Effector memory CD8-positive, alpha-beta T cell (primary cell): ENCODE measurements at regions not wholly inside any gene's neighbourhood (a gene's known extent, or its start where the extent isn't known, plus 50 kb on each side); places are given as distances from the start of the nearest gene placed in this dataset.
"Not testable (repeated sequence)": the region's sequence is repeated elsewhere in the genome, so short reads cannot be mapped to it uniquely, and the experiment has no call there.

Experiments
- ATAC-seq: fragments of 150-1000 bp; cut with Tn5 transposase; replicated peaks from 2 replicates; pipeline ENCODE4 v1.10.0; 2021; ENCODE audit warnings: mild to moderate bottlenecking, moderate library complexity
- DNase-seq, 3 experiments: peaks; one replicate each; pipeline ENCODE4 v3.0.0; 2021
- H3K27ac Mint-ChIP-seq, 2 donors: one replicate each; pipeline ENCODE4 v1.8.0; 2022; ENCODE audit warnings: mild to moderate bottlenecking in 2 of 2, mixed read lengths in 2 of 2, moderate library complexity in 2 of 2
- H3K27me3 Mint-ChIP-seq, 2 donors: one replicate each; pipeline ENCODE4 v1.8.0; 2022; ENCODE audit warnings: mixed read lengths in 2 of 2
- H3K36me3 Mint-ChIP-seq: one replicate; pipeline ENCODE4 v1.8.0; 2022; ENCODE audit warnings: mild to moderate bottlenecking, moderate library complexity, mixed read lengths; ENCODE audit not compliant: insufficient read depth
- H3K4me1 Mint-ChIP-seq, 2 donors: one replicate each; pipeline ENCODE4 v1.8.0; 2022; ENCODE audit warnings: low read depth in 2 of 2, mixed read lengths in 2 of 2
- H3K4me3 Mint-ChIP-seq, 2 donors: one replicate each; pipeline ENCODE4 v1.8.0; 2022; ENCODE audit warnings: mild to moderate bottlenecking in 2 of 2, mixed read lengths in 2 of 2, moderate library complexity in 2 of 2
- H3K9me3 Mint-ChIP-seq, 2 donors: one replicate each; pipeline ENCODE4 v1.8.0; 2022; ENCODE audit warnings: mixed read lengths in 2 of 2

DNA sequence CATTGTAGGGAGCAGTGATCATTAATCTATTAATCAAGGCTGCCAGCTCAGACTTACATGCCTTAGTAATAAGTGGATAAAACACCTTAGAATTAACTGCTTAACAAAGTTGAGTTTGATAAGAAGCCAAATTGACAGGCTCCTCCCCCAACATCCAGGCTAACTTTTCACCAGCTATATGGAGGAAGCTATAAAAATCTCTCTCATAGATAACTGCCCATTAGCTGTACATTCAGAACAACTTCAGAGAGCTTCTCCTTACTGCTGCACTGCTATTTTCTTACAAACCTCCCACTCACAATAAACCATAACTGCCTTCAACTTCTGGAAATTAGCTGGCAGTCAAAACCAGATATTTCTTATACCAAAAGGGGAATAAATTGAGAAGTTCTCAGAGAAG is 364.1 kb downstream of the PRELID2 start:
- H3K36me3 Mint-ChIP-seq = no peaks in the 10 kb centered on the region
- no peak for DNase-seq
- no peak for ATAC-seq
- H3K9me3 Mint-ChIP-seq = no peaks in the 10 kb centered on the region
- no peak overlapping the region for H3K4me3 Mint-ChIP-seq
- no peak overlapping the region for H3K27ac Mint-ChIP-seq
- H3K27me3 Mint-ChIP-seq = no peaks in the 10 kb centered on the region
- H3K4me1 Mint-ChIP-seq = no peaks in the 10 kb centered on the region

DNA sequence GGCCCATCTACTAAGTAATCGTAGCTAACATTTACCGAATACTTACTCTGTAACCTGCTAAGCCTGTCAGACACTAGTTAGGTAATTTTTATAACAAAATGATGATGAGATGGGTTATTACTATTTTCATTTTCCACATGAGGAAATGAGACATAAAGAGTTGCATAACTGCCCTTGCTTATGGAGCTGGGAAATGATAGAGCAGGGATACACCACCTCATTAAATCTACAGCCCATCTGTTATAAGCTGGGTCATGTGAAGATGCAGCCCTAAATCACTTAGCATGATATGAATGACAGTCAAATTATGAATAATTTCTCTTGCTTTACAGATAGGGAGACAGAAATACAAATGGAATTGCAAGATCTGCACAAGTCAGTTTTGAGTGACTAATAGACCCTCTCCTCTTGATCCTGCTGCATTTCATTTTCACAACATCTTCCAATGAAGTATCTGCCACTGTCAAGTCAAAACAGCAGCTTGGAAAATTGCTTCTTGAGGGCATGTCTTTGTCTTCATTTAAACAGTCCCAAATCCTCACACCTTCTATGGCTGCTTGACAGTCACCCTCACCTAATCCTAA is 364.7 kb downstream of the PRELID2 start:
- no peak overlapping the region for H3K4me3 Mint-ChIP-seq
- H3K4me1 Mint-ChIP-seq = no peaks in the 10 kb centered on the region
- DNase-seq = no peak

DNA sequence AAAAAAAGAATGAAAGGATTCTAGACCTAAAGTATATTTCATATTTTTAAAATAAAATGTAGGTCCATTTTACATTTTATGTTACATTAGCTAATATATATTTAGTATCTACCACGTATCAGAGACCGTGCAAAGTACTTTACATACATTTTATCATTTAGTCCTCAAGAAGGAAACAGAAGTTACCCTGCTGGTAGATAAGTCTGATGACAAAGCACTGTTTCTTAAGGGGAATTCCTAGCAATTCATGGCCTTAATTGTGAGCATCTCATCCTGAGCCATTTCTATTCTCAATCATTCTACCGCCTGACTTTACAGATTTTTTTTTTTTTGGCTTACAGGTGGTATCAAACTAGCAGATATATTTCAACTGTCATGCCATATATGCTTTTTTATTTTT is 367.7 kb downstream of the PRELID2 start:
- H3K27me3 Mint-ChIP-seq = no peaks in the 10 kb centered on the region
- no peak overlapping the region for H3K27ac Mint-ChIP-seq
- H3K4me1 Mint-ChIP-seq = no peaks in the 10 kb centered on the region

More for the DNA sequence above, 364.7 kb downstream of the PRELID2 start:
- peaks cover 0 to under 1% of the 10 kb centered on the region in 2 donors for H3K9me3 Mint-ChIP-seq
- H3K27me3 Mint-ChIP-seq = no peaks in the 10 kb centered on the region
- H3K27ac Mint-ChIP-seq = no peak overlapping the region
- no peaks in the 10 kb centered on the region for H3K36me3 Mint-ChIP-seq
- ATAC-seq = no peak

GRCh38 chr5:145466533-145466932 is 368.6 kb downstream of the PRELID2 start:
- Mint-ChIP-seq H3K27ac (no peak overlapping the region), H3K4me3 (no peak overlapping the region), H3K9me3 (peaks cover 0 to 7% of the 10 kb centered on the region in 2 donors), H3K27me3 (no peaks in the 10 kb centered on the region), H3K36me3 (no peaks in the 10 kb centered on the region), H3K4me1 (no peaks in the 10 kb centered on the region)
- DNase-seq (no peak), ATAC-seq (no peak)

More for the DNA sequence above, 367.7 kb downstream of the PRELID2 start:
- DNase-seq (no peak), ATAC-seq (no peak)
- Mint-ChIP-seq H3K9me3 (peaks cover 0 to 7% of the 10 kb centered on the region in 2 donors), H3K36me3 (no peaks in the 10 kb centered on the region), H3K4me3 (no peak overlapping the region)

- no peaks in the 10 kb centered on the region for H3K4me1 Mint-ChIP-seq
- H3K4me3 Mint-ChIP-seq = no peak overlapping the region
- ATAC-seq (no peak), DNase-seq (no peak)
- peaks cover 0 to 7% of the 10 kb centered on the region in 2 donors for H3K9me3 Mint-ChIP-seq
- H3K36me3 Mint-ChIP-seq = no peaks in the 10 kb centered on the region
- H3K27me3 Mint-ChIP-seq = no peaks in the 10 kb centered on the region
- no peak overlapping the region for H3K27ac Mint-ChIP-seq
These were observed 369.5 kb downstream of the PRELID2 start for GRCh38 chr5:145465474-145466263.

- peaks cover 0 to 7% of the 10 kb centered on the region in 2 donors for H3K9me3 Mint-ChIP-seq
- no peaks in the 10 kb centered on the region for H3K4me1 Mint-ChIP-seq
- H3K4me3 Mint-ChIP-seq = no peak overlapping the region
- no peak for DNase-seq
- H3K36me3 Mint-ChIP-seq = no peaks in the 10 kb centered on the region
- no peaks in the 10 kb centered on the region for H3K27me3 Mint-ChIP-seq
- ATAC-seq = no peak
- no peak overlapping the region for H3K27ac Mint-ChIP-seq
These were observed 371.0 kb downstream of the PRELID2 start for GRCh38 chr5:145464171-145464570.

GRCh38 chr5:145463634-145464033 is 371.5 kb downstream of the PRELID2 start:
- H3K9me3 Mint-ChIP-seq = peaks cover 0 to 7% of the 10 kb centered on the region in 2 donors
- DNase-seq = no peak
- no peaks in the 10 kb centered on the region for H3K4me1 Mint-ChIP-seq
- no peak for ATAC-seq
- H3K36me3 Mint-ChIP-seq = no peaks in the 10 kb centered on the region
- H3K27ac Mint-ChIP-seq = no peak overlapping the region
- no peaks in the 10 kb centered on the region for H3K27me3 Mint-ChIP-seq
- no peak overlapping the region for H3K4me3 Mint-ChIP-seq

GRCh38 chr5:145462525-145462924 is 372.6 kb downstream of the PRELID2 start:
- Mint-ChIP-seq H3K4me1 (no peaks in the 10 kb centered on the region), H3K36me3 (no peaks in the 10 kb centered on the region), H3K4me3 (no peak overlapping the region), H3K27me3 (no peaks in the 10 kb centered on the region), H3K27ac (no peak overlapping the region), H3K9me3 (peaks cover 0 to 7% of the 10 kb centered on the region in 2 donors)
- no peak for DNase-seq
- ATAC-seq = no peak

- Mint-ChIP-seq H3K9me3 (peaks cover 0 to 2% of the 10 kb centered on the region in 2 donors), H3K27me3 (no peaks in the 10 kb centered on the region), H3K27ac (no peak overlapping the region), H3K4me3 (no peak overlapping the region), H3K36me3 (no peaks in the 10 kb centered on the region), H3K4me1 (no peaks in the 10 kb centered on the region)
- ATAC-seq = no peak
- DNase-seq = no peak
These were observed 384.8 kb downstream of the PRELID2 start for GRCh38 chr5:145450286-145450885.

GRCh38 chr5:145449794-145450193 is 385.3 kb downstream of the PRELID2 start:
- H3K4me1 Mint-ChIP-seq = no peaks in the 10 kb centered on the region
- DNase-seq = no peak
- no peak overlapping the region for H3K27ac Mint-ChIP-seq
- H3K9me3 Mint-ChIP-seq = peaks cover 0 to 2% of the 10 kb centered on the region in 2 donors
- no peak overlapping the region for H3K4me3 Mint-ChIP-seq
- no peaks in the 10 kb centered on the region for H3K36me3 Mint-ChIP-seq
- ATAC-seq = no peak
- no peaks in the 10 kb centered on the region for H3K27me3 Mint-ChIP-seq

GRCh38 chr5:145446875-145447274 is 388.3 kb downstream of the PRELID2 start:
- H3K27ac Mint-ChIP-seq, ATAC-seq, H3K36me3 Mint-ChIP-seq, DNase-seq, H3K4me3 Mint-ChIP-seq, H3K27me3 Mint-ChIP-seq, H3K9me3 Mint-ChIP-seq, H3K4me1 Mint-ChIP-seq: not testable (repeated sequence)

GRCh38 chr5:145446412-145446811 is 388.7 kb downstream of the PRELID2 start:
- Mint-ChIP-seq H3K9me3 (peaks cover 2 to 4% of the 10 kb centered on the region in 2 donors), H3K4me3 (no peak overlapping the region), H3K4me1 (no peaks in the 10 kb centered on the region), H3K27me3 (no peaks in the 10 kb centered on the region), H3K27ac (no peak overlapping the region), H3K36me3 (no peaks in the 10 kb centered on the region)
- ATAC-seq (no peak), DNase-seq (no peak)

- Mint-ChIP-seq H3K9me3 (peaks cover 4 to 8% of the 10 kb centered on the region in 2 donors), H3K4me1 (no peaks in the 10 kb centered on the region), H3K4me3 (no peak overlapping the region), H3K27me3 (no peaks in the 10 kb centered on the region), H3K27ac (no peak overlapping the region), H3K36me3 (no peaks in the 10 kb centered on the region)
- DNase-seq = no peak
- no peak for ATAC-seq
These were observed 390.1 kb downstream of the PRELID2 start for GRCh38 chr5:145445027-145445426.

DNA sequence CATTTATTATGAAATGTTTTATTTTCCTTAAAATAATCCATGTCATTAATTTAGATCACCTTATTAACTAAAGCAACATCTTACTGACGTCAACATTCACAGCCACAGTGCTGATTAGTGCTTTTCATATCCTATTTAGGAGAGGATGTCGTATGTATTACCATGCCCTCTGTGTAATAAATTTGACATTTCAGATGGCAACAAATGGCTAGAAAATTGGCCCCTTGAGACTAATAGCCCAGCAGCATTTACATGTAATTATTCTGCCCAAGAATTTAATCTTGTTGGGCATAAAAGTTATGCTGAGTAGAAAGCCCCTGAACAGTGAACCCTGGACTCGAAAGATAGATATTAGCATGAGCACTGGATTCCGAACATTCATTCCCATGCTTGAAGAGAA is 391.2 kb downstream of the PRELID2 start:
- DNase-seq (no peak), ATAC-seq (no peak)
- Mint-ChIP-seq H3K4me3 (no peak overlapping the region), H3K4me1 (no peaks in the 10 kb centered on the region), H3K27me3 (no peaks in the 10 kb centered on the region), H3K9me3 (peaks cover 7 to 8% of the 10 kb centered on the region in 2 donors), H3K36me3 (no peaks in the 10 kb centered on the region), H3K27ac (no peak overlapping the region)
